ENCODE measurements at regions not wholly inside any gene's neighbourhood (a gene's known extent, or its start where the extent isn't known, plus 50 kb on each side); places are given as distances from the start of the nearest gene placed in this dataset.

DNA sequence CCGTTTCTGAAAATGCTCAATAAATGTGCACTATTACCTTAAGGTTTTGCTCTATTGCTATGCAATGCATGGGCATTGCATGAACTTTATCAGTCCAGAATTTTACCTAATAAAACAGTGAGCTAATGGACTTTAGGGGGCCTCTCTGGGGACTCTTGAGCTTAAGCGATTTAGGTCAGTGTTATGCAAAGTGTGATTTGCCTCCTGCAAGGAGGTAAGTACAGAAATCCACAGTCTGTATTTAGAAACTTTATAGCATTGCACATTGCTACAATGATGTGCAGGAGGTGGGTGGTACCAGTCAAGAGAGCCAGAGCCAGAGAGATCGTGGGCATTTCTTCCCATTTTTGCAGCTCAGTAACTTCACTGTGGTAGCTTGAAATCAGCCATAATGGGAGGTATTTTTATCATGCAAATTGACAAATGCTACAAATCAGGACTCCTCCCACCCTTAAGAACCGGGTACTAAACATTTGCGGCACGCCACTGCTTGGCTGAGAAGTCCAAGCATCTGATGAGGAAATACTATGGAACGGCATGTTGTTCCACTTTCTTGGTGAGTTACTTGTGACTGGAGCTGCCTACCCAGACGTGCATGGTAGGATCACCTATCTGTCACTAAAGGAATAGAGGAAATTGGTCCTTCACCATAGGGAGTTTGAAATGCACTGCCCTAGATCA lies 174.6 kb upstream of the PGRMC2 start:
- H3K9me3 ChIP-seq (ENCODE audit: control insufficient read depth, insufficient read depth, low read length), result no peaks in the 10 kb centered on the region
- ATAC-seq, result no peak
- Mint-ChIP-seq H3K36me3 (no peaks in the 10 kb centered on the region), H3K9me3 (no peaks in the 10 kb centered on the region), H3K27ac (no peak overlapping the region), H3K4me3 (no peak overlapping the region), H3K27me3 (ENCODE audit: low read depth in 2 of 2) (no peaks in the 10 kb centered on the region), H3K4me1 (no peaks in the 10 kb centered on the region)
- WGBS (ENCODE audit: insufficient coverage), result 87% methylated on average over 8 of the region's 8 CpGs
- H3K36me3 ChIP-seq (ENCODE audit: control insufficient read depth, insufficient read depth, low read length), result no peaks in the 10 kb centered on the region
- H3K4me1 ChIP-seq (ENCODE audit: control insufficient read depth, insufficient read depth, low read length), result no peaks in the 10 kb centered on the region
- TF ChIP-seq, protein P1, sequence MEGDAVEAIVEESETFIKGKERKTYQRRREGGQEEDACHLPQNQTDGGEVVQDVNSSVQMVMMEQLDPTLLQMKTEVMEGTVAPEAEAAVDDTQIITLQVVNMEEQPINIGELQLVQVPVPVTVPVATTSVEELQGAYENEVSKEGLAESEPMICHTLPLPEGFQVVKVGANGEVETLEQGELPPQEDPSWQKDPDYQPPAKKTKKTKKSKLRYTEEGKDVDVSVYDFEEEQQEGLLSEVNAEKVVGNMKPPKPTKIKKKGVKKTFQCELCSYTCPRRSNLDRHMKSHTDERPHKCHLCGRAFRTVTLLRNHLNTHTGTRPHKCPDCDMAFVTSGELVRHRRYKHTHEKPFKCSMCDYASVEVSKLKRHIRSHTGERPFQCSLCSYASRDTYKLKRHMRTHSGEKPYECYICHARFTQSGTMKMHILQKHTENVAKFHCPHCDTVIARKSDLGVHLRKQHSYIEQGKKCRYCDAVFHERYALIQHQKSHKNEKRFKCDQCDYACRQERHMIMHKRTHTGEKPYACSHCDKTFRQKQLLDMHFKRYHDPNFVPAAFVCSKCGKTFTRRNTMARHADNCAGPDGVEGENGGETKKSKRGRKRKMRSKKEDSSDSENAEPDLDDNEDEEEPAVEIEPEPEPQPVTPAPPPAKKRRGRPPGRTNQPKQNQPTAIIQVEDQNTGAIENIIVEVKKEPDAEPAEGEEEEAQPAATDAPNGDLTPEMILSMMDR (IDR thresholded peaks at IDR 0.05), result no peak
- no peaks in the 10 kb centered on the region for H3K27me3 ChIP-seq (ENCODE audit: control insufficient read depth, insufficient read depth, low read length)
- no peak for DNase-seq
- intact Hi-C loops (cut with micrococcal nuclease), result no loop called here
- H3K27ac ChIP-seq (ENCODE audit: low read length), result no peak overlapping the region
- no peak overlapping the region for H3K4me3 ChIP-seq (ENCODE audit: low read length)

DNA sequence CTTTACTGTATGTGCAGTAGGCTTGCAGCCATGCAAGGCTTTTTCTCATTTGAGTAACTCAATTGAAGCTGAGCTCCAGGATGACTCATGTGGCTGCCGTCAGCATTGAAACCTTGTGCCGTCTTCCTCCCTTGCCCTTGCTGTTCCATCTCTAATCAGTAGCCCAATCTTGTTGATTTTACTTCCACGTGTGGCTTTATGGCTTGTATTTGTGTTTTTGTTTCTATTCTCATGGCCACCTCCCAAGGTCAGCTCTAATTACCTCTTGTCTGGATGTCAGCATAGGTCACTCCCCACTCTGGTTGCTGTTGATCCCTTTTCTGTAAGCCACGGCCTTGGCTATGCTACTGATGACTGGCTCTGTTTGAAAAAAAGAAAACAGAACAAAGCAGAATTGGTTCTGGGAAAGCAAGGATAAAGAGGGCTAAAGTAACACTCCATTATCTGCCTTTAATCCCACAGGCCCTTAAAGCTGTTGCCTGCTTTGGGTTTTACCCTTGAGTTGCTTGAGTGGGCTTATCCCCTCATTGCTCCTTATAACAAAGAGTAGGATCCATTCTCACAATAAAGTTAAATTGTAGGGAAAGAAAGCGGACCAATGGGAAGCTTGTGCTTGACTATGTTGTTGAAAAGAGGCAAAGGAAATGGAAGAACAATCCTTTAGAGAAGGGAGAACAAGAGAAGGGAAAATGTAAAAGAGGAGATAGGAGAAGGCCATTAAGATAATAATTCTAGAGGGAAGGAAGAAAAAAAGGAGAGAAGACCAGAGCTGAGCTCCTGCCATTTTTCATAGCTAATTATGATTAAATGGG lies 173.9 kb upstream of the PGRMC2 start:
- WGBS (ENCODE audit: insufficient coverage), result 80% methylated on average over 5 of the region's 5 CpGs
- no peak overlapping the region for H3K4me3 ChIP-seq (ENCODE audit: low read length)
- no peaks in the 10 kb centered on the region for H3K4me1 ChIP-seq (ENCODE audit: control insufficient read depth, insufficient read depth, low read length)
- H3K27ac ChIP-seq (ENCODE audit: low read length), result no peak overlapping the region
- H3K27me3 ChIP-seq (ENCODE audit: control insufficient read depth, insufficient read depth, low read length), result no peaks in the 10 kb centered on the region
- no peak for DNase-seq
- Mint-ChIP-seq H3K4me3 (no peak overlapping the region), H3K36me3 (no peaks in the 10 kb centered on the region), H3K27ac (no peak overlapping the region), H3K27me3 (ENCODE audit: low read depth in 2 of 2) (no peaks in the 10 kb centered on the region), H3K4me1 (no peaks in the 10 kb centered on the region), H3K9me3 (no peaks in the 10 kb centered on the region)
- ATAC-seq, result no peak
- no peaks in the 10 kb centered on the region for H3K9me3 ChIP-seq (ENCODE audit: control insufficient read depth, insufficient read depth, low read length)
- no peaks in the 10 kb centered on the region for H3K36me3 ChIP-seq (ENCODE audit: control insufficient read depth, insufficient read depth, low read length)
- intact Hi-C loops (cut with micrococcal nuclease), result no loop called here
- TF ChIP-seq, protein P1 (IDR thresholded peaks at IDR 0.05), result no peak

DNA sequence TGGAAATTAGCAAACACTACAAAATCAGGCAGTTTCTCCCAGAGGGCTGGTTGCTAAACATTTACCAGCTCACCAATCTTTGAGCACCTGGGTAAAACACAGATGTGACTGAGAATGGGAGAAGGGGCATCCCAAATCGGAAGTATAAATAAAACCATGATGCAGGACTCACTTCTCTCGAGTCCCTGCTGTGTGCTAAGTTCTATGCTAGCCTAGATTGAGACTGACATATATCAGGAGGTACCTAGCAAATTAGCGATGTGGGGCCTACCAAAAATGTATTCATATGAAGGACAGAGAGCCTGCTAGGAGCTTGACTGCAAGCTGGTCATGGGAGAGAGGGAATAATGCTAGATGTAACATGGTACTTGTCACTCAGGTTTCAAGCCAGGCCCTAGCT lies 171.9 kb upstream of the PGRMC2 start:
- no peak overlapping the region for H3K4me3 Mint-ChIP-seq
- H3K9me3 Mint-ChIP-seq, result no peaks in the 10 kb centered on the region
- H3K36me3 Mint-ChIP-seq, result no peaks in the 10 kb centered on the region
- TF ChIP-seq, protein P1 (IDR thresholded peaks at IDR 0.05), result no peak
- H3K27me3 Mint-ChIP-seq (ENCODE audit: low read depth in 2 of 2), result no peaks in the 10 kb centered on the region
- H3K27ac Mint-ChIP-seq, result no peak overlapping the region
- Histone ChIP-seq H3K4me3 (ENCODE audit: low read length) (no peak overlapping the region), H3K4me1 (ENCODE audit: control insufficient read depth, insufficient read depth, low read length) (no peaks in the 10 kb centered on the region), H3K36me3 (ENCODE audit: control insufficient read depth, insufficient read depth, low read length) (no peaks in the 10 kb centered on the region), H3K27me3 (ENCODE audit: control insufficient read depth, insufficient read depth, low read length) (no peaks in the 10 kb centered on the region), H3K27ac (ENCODE audit: low read length) (no peak overlapping the region), H3K9me3 (ENCODE audit: control insufficient read depth, insufficient read depth, low read length) (no peaks in the 10 kb centered on the region)
- DNase-seq (no peak), ATAC-seq (no peak)
- peaks cover 0 to under 1% of the 10 kb centered on the region in 2 donors for H3K4me1 Mint-ChIP-seq
- intact Hi-C loops (cut with micrococcal nuclease), result no loop called here
- 53% methylated on average over 3 of the region's 3 CpGs for WGBS (ENCODE audit: insufficient coverage)
